ENCODE measurements at regions not wholly inside any gene's neighbourhood (a gene's known extent, or its start where the extent isn't known, plus 50 kb on each side); places are given as distances from the start of the nearest gene placed in this dataset.

- no peak for DNase-seq (ENCODE audit: low read depth)
These were observed 163.5 kb upstream of the LYZL2 start for GRCh38 chr10:30793093-30793492.

GRCh38 chr10:30792025-30792424, 162.5 kb upstream of the LYZL2 start:
- DNase-seq (ENCODE audit: low read depth) = no peak

- DNase-seq (ENCODE audit: low read depth) = no peak
These were observed 161.7 kb upstream of the LYZL2 start for GRCh38 chr10:30791197-30791611.

GRCh38 chr10:30789806-30790205, 160.3 kb upstream of the LYZL2 start:
- no peak for DNase-seq (ENCODE audit: low read depth)

- peak; percentile 70 for DNase-seq (ENCODE audit: low read depth)
These were observed 158.8 kb upstream of the LYZL2 start for GRCh38 chr10:30788307-30788706.

GRCh38 chr10:30786906-30787305, 157.4 kb upstream of the LYZL2 start:
- no peak for DNase-seq (ENCODE audit: low read depth)

DNA sequence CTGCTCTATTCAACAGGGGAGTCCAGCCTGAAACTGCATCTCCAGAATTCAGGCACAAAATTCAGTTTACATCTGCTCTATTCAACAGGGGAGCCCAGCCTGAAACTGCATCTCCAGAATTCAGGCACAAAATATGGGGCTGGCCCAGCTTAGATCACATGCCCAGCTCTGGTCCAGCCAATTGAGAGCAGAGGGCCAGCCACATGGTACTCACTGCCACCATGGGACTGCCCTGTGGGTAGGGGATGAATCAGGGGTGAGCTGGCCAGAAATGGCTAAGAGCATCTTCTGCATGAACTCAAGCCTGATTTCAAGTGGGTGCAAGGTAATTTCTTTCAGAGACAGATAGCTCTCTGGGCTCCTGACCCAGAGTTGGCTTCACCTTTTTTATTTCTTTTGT, 156.6 kb upstream of the LYZL2 start:
- peak; percentile 88 for DNase-seq (ENCODE audit: low read depth)

- peak; percentile 88 for DNase-seq (ENCODE audit: low read depth)
These were observed 155.5 kb upstream of the LYZL2 start for GRCh38 chr10:30784897-30785605.

DNA sequence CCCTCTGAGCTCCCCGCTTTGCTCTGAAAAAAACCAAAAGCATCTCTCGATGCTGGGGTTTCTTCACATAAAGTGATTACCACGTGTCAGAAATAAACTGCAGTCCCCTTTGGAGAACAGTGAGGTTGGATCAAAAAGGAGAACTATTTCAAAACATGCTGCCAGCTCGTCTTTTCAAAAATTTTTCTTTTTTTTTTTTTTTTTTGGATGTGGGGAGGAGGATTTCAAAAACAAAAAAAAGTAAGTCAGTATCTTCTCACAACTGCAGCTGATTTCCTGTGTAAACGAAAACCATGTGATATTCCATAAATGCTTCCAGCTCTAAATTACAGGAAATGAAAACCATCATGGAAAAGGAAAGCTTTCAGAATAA, 155.0 kb upstream of the LYZL2 start:
- peak; percentile 76 for DNase-seq (ENCODE audit: low read depth)

DNA sequence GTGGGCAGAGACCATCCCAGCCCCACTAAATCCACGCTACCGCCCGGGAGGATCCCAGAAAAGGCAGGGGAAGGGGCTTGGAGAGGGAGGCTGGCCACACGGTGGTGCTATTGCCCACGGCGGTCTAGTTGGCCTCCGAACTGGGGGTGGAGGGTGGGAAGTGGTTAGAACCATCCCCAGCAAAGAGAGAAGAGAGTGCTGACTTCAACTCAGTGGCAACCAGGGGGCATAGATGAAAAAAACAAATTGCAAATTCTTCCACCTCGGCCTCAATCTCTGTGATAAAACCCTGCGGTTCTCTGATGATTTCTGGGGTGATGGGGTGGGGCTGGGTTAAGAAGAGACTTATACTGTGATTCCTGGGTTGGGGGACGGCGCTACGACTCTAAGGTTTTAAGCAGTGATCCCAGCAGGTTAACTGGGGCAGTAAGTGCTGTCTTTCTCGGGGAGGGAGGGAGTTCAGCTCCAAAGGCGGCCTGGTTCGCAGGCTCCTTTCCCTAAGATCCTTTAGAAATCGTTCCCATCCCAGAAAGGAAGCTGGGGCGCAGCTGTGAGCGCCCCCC, 154.5 kb upstream of the LYZL2 start:
- peak; percentile 92 for DNase-seq (ENCODE audit: low read depth)

GRCh38 chr10:30782537-30783461, 153.2 kb upstream of the LYZL2 start:
- peak; percentile 71 for DNase-seq (ENCODE audit: low read depth)

DNA sequence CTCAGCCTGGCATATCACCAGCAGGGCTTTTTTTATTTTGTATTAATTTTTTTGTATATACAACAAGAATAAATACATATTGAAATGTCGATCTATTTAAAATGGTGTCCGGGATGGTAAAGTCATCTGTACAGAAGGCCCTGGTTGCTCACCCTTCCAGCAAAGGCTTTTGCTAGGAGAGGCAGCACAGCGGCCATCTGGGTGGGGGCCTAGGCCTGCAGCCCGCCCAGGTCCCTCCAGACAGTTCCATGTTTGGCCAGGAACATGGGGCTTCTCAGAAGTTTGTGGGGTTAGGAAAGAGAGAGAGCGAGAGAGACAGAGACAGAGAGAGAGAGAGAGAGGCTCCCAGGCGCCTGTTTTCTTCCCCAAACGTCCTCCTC, 152.6 kb upstream of the LYZL2 start:
- DNase-seq (ENCODE audit: low read depth) = no peak

DNA sequence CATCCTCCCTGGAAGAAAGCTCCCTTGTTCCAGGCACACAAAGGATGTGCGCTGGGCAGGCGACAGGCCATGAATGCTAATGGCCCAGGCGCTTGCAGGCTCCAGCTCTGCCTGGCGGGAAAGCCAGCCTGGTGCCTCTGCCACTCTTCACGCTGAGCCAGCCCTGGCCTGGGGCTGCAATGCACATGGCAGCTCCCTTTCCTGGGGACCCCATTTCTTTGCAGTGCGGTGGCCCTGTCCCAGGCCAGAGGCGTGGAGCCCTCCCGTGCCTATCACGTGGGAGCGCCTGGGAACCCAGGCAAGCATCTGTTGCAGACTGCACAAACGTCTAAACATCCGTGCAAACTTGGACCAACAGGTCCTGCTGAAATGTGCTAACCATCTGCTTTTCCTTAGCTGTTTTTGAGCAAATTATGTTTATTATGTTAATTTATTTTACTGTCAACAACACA, 152.1 kb upstream of the LYZL2 start:
- DNase-seq (ENCODE audit: low read depth) = no peak

- DNase-seq (ENCODE audit: low read depth) = no peak
These were observed 149.2 kb upstream of the LYZL2 start for GRCh38 chr10:30778769-30779168.

DNA sequence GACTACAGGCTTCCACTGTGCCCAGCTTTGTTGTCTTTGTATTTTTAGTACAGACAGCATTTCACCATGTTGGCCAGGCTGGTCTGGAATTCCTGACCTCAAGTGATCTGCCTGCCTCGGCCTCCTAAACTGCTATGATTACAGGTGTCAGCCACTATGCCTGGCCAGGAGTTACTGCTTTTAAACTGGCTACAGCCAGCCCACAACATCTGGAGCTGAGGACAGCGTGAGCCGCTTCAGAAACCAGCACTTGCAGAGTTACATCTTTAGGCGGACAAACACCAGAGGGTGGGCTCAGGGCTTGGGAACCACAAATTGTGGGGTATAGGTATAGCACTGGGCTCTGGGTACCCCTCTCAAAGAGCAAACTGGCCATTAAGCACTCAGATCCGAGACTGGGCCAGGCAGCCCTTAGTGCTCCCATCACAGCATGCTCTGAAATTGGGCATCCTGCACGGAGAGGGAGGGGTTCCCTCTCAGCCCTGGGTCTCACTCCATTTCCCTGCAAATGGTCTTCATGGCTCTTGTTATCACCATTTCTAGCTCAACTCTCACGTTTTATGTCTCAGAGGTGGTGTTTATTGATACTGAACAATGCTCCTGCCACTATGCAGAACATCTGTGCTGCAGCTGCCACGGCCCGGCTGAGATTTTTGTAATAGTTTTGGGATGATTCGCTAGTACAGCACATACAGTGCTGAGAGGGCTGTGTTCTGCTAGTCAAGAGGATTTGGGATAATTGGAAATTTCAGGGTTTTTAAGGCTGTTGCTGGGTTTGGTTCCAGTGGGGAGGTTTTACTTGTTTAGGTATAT, 146.4 kb upstream of the LYZL2 start:
- peak; percentile 91 for DNase-seq (ENCODE audit: low read depth)

GRCh38 chr10:30774261-30774660, 144.7 kb upstream of the LYZL2 start:
- DNase-seq (ENCODE audit: low read depth) = no peak

DNA sequence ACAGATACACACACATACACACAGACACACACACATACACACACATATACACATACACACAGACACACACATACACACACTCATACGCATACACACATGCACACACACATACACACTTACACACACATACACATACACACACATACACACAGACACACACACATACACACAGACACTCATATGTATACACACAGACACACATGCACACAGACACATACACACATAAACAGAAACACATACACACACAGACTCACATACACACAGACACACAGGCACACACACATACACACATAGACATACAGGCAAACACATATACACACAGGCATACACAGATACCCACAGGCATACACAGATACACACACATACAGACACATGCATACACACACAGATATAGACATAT, 143.9 kb upstream of the LYZL2 start:
- DNase-seq (ENCODE audit: low read depth) = no peak

- no peak for DNase-seq (ENCODE audit: low read depth)
These were observed 141.3 kb upstream of the LYZL2 start for GRCh38 chr10:30770816-30771215.

GRCh38 chr10:30770229-30770628, 140.7 kb upstream of the LYZL2 start:
- no peak for DNase-seq (ENCODE audit: low read depth)

DNA sequence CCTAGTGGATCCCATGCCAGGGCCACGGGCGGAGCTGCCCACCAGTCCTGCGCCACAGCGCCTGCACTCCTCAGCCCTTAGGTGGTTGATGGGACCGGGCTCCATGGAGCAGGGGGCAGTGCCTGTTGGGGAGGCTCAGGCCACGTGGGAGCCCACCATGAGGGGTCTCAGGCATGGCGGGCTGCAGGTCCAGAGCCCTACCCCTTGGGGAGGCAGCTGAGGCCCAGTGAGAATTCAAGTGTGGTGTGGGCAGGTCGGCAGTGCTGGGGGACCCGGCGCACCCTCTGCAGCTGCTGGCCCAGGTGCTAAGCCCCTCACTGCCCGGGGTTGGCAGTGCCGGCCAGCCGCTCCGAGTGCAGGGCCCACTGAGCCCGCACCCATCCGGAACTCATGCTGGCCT, 139.8 kb upstream of the LYZL2 start:
- DNase-seq (ENCODE audit: low read depth) = no peak

DNA sequence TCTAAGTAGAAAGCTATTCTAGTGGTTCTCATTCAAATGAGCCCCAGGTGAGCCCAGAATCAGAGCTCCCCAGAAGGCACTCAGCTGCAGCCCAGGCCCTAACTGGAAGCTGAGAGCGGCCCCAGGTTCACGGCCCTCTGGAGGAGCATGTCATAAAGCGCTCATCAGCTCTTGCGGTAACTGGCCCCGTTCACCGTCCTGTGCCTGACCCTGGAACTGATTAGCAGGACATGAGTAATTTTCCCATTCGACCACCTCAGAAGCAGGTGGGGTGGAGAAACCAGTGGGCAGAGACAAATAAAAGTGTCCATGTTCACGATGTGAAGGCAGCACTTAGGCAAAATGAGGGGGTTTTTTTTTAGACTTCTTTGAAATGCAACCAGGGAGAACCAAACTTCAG, 136.1 kb upstream of the LYZL2 start:
- peak; percentile 75 for DNase-seq (ENCODE audit: low read depth)

Measured in RPMI7951 (cell line).